Mucosa of gallbladder (tissue), 1 donor: ENCODE measurements at regions not wholly inside any gene's neighbourhood (a gene's known extent, or its start where the extent isn't known, plus 50 kb on each side); places are given as distances from the start of the nearest gene placed in this dataset.
"Not testable (repeated sequence)": the region's sequence is repeated elsewhere in the genome, so short reads cannot be mapped to it uniquely, and the experiment has no call there.

ENCODE experiments used
- DNase-seq: peaks from one replicate; pipeline ENCODE4 v3.0.0-alpha.2; 2020; ENCODE audit warnings: low spot score
- donor health status: DM: no; HTN: no; CAD: no.

DNA sequence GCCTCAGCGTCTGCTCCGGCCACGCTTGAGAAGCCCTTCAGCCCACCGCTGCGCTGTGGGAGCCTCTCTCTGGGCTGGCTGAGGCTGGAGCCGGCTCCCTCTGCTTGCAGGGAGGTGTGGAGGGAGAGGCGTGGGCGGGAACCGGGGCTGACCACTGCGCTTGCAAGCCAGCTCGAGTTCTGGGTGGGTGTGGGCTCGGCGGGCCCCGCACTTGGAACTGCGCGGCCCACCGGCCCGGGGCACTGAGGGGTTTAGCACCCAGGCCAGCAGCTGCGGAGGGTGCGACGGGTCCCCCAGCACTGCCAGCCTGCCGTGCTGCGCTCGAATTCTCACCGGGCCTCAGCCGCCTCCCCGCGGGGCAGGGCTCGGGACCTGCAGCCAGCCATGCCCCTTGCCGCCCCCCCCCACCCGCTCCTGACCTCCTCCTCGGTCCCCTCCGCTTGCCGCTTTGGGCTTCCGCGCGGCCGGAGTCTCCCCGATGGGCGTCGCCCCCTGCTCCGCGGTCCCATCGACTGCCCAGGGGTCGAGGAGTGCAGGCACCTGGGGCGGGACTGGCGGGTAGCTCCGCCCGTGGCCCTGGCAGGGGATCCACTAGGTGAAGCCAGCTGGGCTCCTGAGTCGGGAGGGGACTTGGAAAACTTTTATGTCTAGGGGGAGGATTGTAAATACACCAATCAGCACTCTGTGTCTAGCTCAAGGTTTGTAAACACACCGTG is 106.7 kb downstream of the RAP2B start:
- no peak for DNase-seq

- no peak for DNase-seq
Measured at GRCh38 chr3:153269730-153270129, 107.7 kb downstream of the RAP2B start.

DNA sequence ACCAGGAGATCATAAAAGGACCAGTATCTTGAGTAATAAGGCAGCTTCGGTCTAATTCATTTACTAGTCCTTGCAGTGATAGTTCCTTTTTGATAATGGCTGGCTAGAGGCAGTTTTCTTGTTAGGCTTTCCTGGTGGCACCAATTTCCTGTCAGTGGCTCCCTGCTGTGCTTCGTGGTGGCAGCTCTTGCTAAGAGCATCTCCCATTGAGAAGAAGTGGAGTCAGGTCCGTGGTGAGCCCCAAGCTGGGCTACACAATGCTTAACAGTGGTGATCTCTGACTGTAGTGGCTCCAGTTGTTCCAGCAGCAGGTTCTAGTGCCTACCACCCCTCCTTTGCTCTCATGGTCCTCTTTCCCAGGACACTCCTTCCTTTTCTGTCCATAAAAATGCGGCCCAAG is 111.2 kb downstream of the RAP2B start:
- no peak for DNase-seq

- no peak for DNase-seq
Measured at GRCh38 chr3:153273767-153274435, 111.9 kb downstream of the RAP2B start.

DNA sequence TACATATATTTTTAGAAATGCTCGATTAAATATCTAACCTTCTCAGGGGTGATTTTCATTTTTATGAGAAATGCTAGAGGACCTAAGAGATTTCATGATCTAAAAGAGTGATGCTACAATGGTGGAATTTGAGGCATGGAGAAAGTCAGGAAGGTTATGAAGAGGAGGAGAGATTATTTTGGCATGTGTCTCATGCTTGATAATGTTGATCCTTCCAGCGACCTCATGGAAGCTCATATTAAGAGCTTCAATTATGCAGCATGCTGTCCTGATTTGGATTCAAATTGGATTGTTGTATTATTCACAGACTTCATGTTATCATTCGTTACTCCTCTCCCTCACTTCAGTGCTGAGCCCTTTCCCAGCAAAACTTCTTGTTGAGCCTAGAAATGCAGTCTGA is 112.5 kb downstream of the RAP2B start:
- no peak for DNase-seq

DNA sequence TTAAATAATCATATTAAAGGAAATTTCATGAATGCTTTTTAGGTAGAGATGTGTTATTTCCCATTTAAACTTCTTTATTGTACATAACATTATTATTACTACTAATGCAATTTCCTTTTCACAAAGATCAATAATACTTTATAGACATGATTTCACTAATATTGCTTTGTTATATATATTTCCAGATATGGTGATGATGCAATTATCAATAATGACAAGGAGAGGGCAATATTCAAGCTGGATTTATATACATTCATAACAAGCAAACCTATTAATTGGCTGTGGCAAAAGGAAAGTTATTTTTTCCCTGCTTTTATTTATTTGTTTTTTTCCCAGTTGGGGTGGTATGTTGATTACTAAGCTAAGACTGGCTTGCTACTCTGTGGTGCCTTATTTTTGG is 113.5 kb downstream of the RAP2B start:
- no peak for DNase-seq

GRCh38 chr3:153277029-153277428 is 115.0 kb downstream of the RAP2B start:
- no peak for DNase-seq

DNA sequence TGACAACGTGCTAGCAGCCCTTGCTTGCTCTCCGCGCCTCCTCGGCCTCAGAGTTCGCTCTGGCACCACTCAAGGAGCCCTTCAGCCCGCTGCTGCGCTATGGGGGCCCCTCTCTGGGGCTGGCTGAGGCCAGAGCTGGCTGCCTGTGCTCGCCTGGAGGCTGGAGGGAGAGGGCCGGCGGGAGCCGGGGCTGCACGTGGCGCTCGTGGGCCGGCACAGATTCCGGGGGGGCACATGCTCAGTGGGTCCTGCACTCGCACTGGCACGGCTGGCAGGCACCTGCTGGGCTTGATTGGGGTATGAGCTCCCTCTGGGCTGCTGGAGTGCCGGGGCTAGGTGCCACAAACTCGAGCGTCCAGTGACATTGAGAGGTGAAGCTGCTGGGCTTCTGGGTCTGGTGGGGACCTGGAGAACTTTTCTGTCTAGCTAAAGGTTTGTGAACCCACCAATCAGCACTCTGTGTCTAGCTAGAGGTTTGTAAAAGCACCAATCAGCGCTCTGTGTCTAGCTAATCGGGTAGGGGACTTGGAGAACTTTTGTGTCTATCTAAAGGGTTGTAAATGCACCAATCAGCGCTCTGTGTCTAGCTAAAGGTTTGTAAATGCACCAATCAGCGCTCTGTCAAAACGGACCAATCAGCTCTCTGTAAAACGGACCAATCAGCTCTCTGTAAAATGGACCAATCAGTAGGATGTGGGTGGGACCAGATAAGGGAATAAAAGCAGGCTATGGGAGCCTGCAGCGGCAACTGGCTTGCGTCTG is 119.4 kb downstream of the RAP2B start:
- not testable (repeated sequence) for DNase-seq

DNA sequence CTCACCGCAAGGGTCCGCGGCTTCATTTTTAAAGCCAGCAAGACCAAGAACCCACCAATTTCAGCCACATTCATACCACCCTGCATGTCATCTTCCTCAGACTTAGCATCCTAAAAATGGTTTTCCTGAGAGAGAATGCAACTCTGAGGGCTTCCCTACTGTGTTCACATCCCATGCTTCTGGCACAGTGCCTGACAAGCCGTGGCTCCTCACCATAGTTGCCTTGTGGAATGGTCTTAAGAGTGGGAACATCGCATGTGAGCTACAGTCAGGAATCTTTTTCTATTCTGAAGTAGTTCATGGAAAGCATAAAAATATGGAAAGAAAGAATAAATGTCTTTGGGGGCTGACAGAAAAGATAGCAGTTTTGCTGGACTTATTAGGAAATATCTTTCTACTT is 120.3 kb downstream of the RAP2B start:
- no peak for DNase-seq

DNA sequence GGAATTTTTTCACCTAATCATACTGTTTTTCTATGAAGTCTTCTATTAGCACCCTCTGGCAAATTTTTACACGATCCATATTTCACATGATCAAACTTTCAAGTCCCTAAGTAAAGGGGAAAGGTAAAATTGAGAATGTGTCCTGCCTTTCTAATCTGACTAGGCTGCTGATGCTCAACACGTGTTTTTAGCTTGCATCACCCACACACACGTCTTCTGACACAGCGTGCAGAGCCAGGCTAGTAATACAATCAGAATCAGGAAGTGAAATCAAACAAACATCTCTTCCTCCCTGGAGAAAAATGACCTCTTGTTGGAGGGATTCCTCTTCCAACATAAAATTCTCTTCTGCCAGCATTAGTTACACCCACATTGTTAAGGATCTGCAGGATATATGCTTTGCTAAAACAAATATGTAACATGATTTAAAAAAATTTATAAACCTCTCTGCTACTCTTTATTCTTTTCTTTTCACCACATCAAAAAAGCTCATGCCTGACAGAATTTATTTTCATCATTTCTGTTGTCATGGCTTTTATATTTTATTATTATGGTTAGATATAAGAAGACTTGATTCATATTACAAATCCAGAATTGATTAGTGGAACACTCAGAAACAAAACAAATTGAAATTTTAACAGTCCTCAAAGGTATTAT is 122.4 kb downstream of the RAP2B start:
- peak; percentile 67 for DNase-seq

- DNase-seq, result no peak
Measured at GRCh38 chr3:153285194-153285641, 123.2 kb downstream of the RAP2B start.

DNA sequence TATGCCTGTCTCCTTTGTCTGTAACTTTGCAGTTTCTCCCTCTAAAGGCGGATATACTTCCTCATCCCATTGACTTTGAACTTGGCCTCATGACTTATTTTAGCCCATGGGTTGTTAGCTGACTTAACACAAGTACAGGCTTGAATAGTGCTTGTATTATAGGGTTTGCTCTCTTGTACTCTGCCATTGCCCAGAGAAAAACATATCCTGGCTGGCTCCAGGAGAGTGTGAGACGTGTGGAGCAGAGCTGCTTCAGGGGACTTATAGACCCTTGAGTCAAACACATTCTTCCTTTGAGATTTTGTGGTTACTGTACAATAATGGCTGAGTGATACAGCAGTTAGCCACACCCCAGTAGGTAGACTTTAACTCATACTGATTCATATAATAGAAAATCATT is 124.0 kb downstream of the RAP2B start:
- no peak for DNase-seq

- DNase-seq, result no peak
Measured at GRCh38 chr3:153287017-153287416, 125.0 kb downstream of the RAP2B start.

DNA sequence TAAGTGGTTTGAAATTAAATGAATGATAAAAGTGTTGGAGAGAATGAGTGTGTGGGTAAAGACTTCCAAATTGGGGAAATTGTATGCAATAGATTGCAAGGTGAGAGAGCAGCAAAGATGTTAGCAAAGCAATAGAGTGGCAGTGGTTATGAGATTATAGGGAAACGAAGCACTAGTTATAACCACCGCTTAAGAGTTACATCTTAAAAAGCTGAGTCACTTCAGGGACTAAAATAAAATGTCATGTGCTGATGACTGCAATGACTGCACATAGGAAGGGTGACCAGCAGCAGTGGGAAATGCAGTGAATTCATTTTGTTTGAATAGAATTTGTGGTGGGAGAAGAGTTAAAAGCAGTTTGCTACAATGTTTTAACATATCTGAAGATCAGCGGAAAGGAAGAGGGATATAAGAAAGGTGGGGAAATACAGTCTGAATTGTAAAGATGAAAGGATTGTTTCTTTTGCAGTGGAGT is 127.3 kb downstream of the RAP2B start:
- DNase-seq, result no peak

GRCh38 chr3:153290268-153291015 is 128.4 kb downstream of the RAP2B start:
- no peak for DNase-seq

DNA sequence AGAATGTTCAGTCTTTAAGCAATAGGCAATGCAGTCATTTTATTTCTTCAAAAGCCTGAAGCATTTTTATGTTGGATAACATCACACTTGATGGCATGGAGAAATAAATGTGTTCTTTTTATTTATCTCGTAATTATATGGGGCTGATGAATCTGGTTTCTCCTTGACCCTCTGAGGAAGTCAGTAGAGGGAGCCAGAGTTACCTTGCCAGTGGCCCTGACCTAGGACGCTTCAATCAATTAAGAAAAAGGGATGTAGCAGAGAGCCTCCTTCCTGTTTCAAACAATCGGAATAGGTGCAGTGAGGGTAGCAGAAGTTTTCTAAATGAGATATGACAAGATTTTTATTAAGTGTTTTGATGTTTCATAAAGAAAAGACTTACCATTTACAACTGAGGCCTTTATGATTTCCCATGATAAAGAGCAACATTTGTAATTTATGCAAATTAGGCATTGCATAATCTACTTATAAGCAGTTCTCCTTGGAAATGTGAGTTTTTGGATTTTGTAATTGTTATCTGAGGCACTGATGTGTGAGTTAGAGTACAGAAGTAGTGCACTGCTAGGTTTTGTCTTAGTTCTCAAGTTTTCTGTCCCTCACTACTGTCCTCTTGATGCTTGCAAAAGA is 129.1 kb downstream of the RAP2B start:
- no peak for DNase-seq

- no peak for DNase-seq
Measured at GRCh38 chr3:153293265-153293664, 131.2 kb downstream of the RAP2B start.

GRCh38 chr3:153295901-153296300 is 133.9 kb downstream of the RAP2B start:
- DNase-seq, result no peak

DNA sequence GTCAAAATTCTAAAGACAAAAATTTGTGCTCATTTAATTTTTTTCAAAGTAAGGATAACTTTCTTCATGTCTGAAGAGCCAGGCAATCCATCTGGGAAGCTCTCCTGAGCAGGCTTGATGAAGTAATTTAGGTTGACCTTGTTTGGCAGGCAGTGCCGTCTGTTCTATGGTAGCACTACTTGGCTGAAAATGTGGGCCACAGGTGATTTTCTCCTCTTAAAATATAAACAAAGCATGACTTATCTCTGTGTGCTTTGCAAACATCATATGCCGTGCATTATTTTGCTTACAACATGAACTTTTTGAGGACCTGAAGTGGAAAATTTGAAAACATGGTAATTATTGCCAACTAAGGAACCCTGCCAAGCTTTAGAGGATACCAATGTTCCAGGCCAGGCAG is 143.2 kb downstream of the RAP2B start:
- no peak for DNase-seq

- DNase-seq, result no peak
Measured at GRCh38 chr3:153311541-153311940, 149.5 kb downstream of the RAP2B start.
